ENCODE measurements at regions not wholly inside any gene's neighbourhood (a gene's known extent, or its start where the extent isn't known, plus 50 kb on each side); places are given as distances from the start of the nearest gene placed in this dataset.
"Not testable (repeated sequence)": the region's sequence is repeated elsewhere in the genome, so short reads cannot be mapped to it uniquely, and the experiment has no call there.

GRCh38 chr2:107721178-107721577 lies 105.5 kb upstream of the RGPD4 start:
- H2AFZ ChIP-seq (ENCODE audit: insufficient read depth, low read length, poor library complexity) = no peak overlapping the region
- H3K27ac ChIP-seq (ENCODE audit: low read depth, low read length) = no peak overlapping the region
- no peak overlapping the region for H3K4me3 ChIP-seq (ENCODE audit: low read depth, low read length)
- no peaks in the 10 kb centered on the region for H3K79me1 ChIP-seq (ENCODE audit: low read length)
- H3K9ac ChIP-seq (ENCODE audit: low read length) = no peak overlapping the region
- H4K8ac ChIP-seq (ENCODE audit: low read depth, low read length) = no peak overlapping the region
- H3K4me1 ChIP-seq (ENCODE audit: control insufficient read depth in 1 of 2, insufficient read depth in 2 of 2, low read length in 2 of 2) = no peaks in the 10 kb centered on the region
- no peak overlapping the region for H3K4ac ChIP-seq (ENCODE audit: low read depth, low read length)
- H2BK120ac ChIP-seq (ENCODE audit: insufficient read depth, low read length, poor library complexity) = no peak overlapping the region
- no peak overlapping the region for H4K91ac ChIP-seq (ENCODE audit: low read depth, low read length)
- no peak overlapping the region for H2AK5ac ChIP-seq (ENCODE audit: low read length)
- DNase-seq = no peak
- H3K9me3 ChIP-seq (ENCODE audit: insufficient read depth, low read depth, low read length) = no peaks in the 10 kb centered on the region
- H3K79me2 ChIP-seq (ENCODE audit: control insufficient read depth, insufficient read depth, low read length, poor library complexity) = no peaks in the 10 kb centered on the region
- H3K14ac ChIP-seq (ENCODE audit: low read length) = no peak overlapping the region
- H2BK12ac ChIP-seq (ENCODE audit: low read length) = no peak overlapping the region
- H3K36me3 ChIP-seq (ENCODE audit: control insufficient read depth in 1 of 2, insufficient read depth in 2 of 2, low read length in 2 of 2) = no peaks in the 10 kb centered on the region
- no CpG with 5 or more reads among the region's 3 CpGs for WGBS (ENCODE audit: extremely low coverage, insufficient coverage, insufficient read length)
- no peaks in the 10 kb centered on the region for H3K27me3 ChIP-seq (ENCODE audit: insufficient read depth, low read length)
- H2BK5ac ChIP-seq (ENCODE audit: low read depth, low read length, poor library complexity) = no peak overlapping the region
- no peak overlapping the region for H3K23ac ChIP-seq (ENCODE audit: low read length)
- no peak overlapping the region for H3K18ac ChIP-seq (ENCODE audit: low read length)
- no peak overlapping the region for H4K12ac ChIP-seq (ENCODE audit: low read depth, low read length)
- no peak overlapping the region for H3K4me2 ChIP-seq (ENCODE audit: low read length)

- Histone ChIP-seq H3K9ac (ENCODE audit: low read length) (no peak overlapping the region), H3K4ac (ENCODE audit: low read depth, low read length) (no peak overlapping the region), H3K79me1 (ENCODE audit: low read length) (no peaks in the 10 kb centered on the region), H2AFZ (ENCODE audit: insufficient read depth, low read length, poor library complexity) (no peak overlapping the region), H4K8ac (ENCODE audit: low read depth, low read length) (no peak overlapping the region), H2BK12ac (ENCODE audit: low read length) (no peak overlapping the region), H2BK5ac (ENCODE audit: low read depth, low read length, poor library complexity) (no peak overlapping the region), H3K14ac (ENCODE audit: low read length) (no peak overlapping the region), H3K9me3 (ENCODE audit: insufficient read depth, low read depth, low read length) (no peaks in the 10 kb centered on the region), H2BK120ac (ENCODE audit: insufficient read depth, low read length, poor library complexity) (no peak overlapping the region), H3K79me2 (ENCODE audit: control insufficient read depth, insufficient read depth, low read length, poor library complexity) (no peaks in the 10 kb centered on the region), H3K18ac (ENCODE audit: low read length) (no peak overlapping the region), H4K91ac (ENCODE audit: low read depth, low read length) (no peak overlapping the region), H3K4me1 (ENCODE audit: control insufficient read depth in 1 of 2, insufficient read depth in 2 of 2, low read length in 2 of 2) (no peaks in the 10 kb centered on the region), H4K12ac (ENCODE audit: low read depth, low read length) (no peak overlapping the region), H3K36me3 (ENCODE audit: control insufficient read depth in 1 of 2, insufficient read depth in 2 of 2, low read length in 2 of 2) (no peaks in the 10 kb centered on the region), H3K4me3 (ENCODE audit: low read depth, low read length) (no peak overlapping the region), H2AK5ac (ENCODE audit: low read length) (no peak overlapping the region), H3K27ac (ENCODE audit: low read depth, low read length) (no peak overlapping the region), H3K4me2 (ENCODE audit: low read length) (no peak overlapping the region), H3K27me3 (ENCODE audit: insufficient read depth, low read length) (no peaks in the 10 kb centered on the region), H3K23ac (ENCODE audit: low read length) (no peak overlapping the region)
- no CpG with 5 or more reads among the region's 2 CpGs for WGBS (ENCODE audit: extremely low coverage, insufficient coverage, insufficient read length)
- no peak for DNase-seq
Observed at GRCh38 chr2:107721586-107721985, 105.1 kb upstream of the RGPD4 start.

- not testable (repeated sequence) for H3K9ac ChIP-seq (ENCODE audit: low read length); H2AK5ac ChIP-seq (ENCODE audit: low read length); H3K23ac ChIP-seq (ENCODE audit: low read length); H4K12ac ChIP-seq (ENCODE audit: low read depth, low read length); H3K27ac ChIP-seq (ENCODE audit: low read depth, low read length); H3K18ac ChIP-seq (ENCODE audit: low read length); H3K9me3 ChIP-seq (ENCODE audit: insufficient read depth, low read depth, low read length); H3K4me3 ChIP-seq (ENCODE audit: low read depth, low read length); H3K14ac ChIP-seq (ENCODE audit: low read length); H4K8ac ChIP-seq (ENCODE audit: low read depth, low read length); H3K79me1 ChIP-seq (ENCODE audit: low read length); H3K4me2 ChIP-seq (ENCODE audit: low read length); H2BK120ac ChIP-seq (ENCODE audit: insufficient read depth, low read length, poor library complexity); H3K27me3 ChIP-seq (ENCODE audit: insufficient read depth, low read length); H2AFZ ChIP-seq (ENCODE audit: insufficient read depth, low read length, poor library complexity); H3K4ac ChIP-seq (ENCODE audit: low read depth, low read length); H3K36me3 ChIP-seq (ENCODE audit: control insufficient read depth in 1 of 2, insufficient read depth in 2 of 2, low read length in 2 of 2); H2BK12ac ChIP-seq (ENCODE audit: low read length); H2BK5ac ChIP-seq (ENCODE audit: low read depth, low read length, poor library complexity); H3K79me2 ChIP-seq (ENCODE audit: control insufficient read depth, insufficient read depth, low read length, poor library complexity); H4K91ac ChIP-seq (ENCODE audit: low read depth, low read length); DNase-seq; H3K4me1 ChIP-seq (ENCODE audit: control insufficient read depth in 1 of 2, insufficient read depth in 2 of 2, low read length in 2 of 2)
- WGBS (ENCODE audit: extremely low coverage, insufficient coverage, insufficient read length) = no CpG with 5 or more reads among the region's 1 CpG
Observed at GRCh38 chr2:107725824-107726223, 100.9 kb upstream of the RGPD4 start.

DNA sequence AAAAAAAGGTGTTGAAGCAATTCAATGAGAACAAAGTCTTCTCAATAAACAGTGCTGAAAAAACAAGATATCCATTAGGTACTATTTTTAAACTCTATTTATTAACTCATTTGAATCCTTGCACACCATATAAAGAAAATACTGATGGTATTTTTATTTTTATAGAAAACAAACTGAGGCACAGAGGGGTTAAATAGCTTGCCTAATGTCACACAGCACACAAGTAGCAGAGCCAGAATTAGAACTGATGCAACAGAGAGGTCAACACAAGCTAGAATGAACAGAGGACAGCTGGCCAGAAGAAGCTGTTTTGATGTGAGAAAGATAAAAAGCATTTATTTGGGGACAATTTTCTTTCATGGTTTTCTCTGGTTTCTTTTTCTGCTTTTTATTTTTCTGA lies 99.4 kb upstream of the RGPD4 start:
- H2BK120ac ChIP-seq (ENCODE audit: insufficient read depth, low read length, poor library complexity) = no peak overlapping the region
- no peaks in the 10 kb centered on the region for H3K9me3 ChIP-seq (ENCODE audit: insufficient read depth, low read depth, low read length)
- H2AK5ac ChIP-seq (ENCODE audit: low read length) = no peak overlapping the region
- no peaks in the 10 kb centered on the region for H3K4me1 ChIP-seq (ENCODE audit: control insufficient read depth in 1 of 2, insufficient read depth in 2 of 2, low read length in 2 of 2)
- no peaks in the 10 kb centered on the region for H3K36me3 ChIP-seq (ENCODE audit: control insufficient read depth in 1 of 2, insufficient read depth in 2 of 2, low read length in 2 of 2)
- no peak overlapping the region for H4K12ac ChIP-seq (ENCODE audit: low read depth, low read length)
- no peak overlapping the region for H3K4me2 ChIP-seq (ENCODE audit: low read length)
- no peak overlapping the region for H2BK5ac ChIP-seq (ENCODE audit: low read depth, low read length, poor library complexity)
- H3K4me3 ChIP-seq (ENCODE audit: low read depth, low read length) = no peak overlapping the region
- no peak overlapping the region for H2AFZ ChIP-seq (ENCODE audit: insufficient read depth, low read length, poor library complexity)
- H4K8ac ChIP-seq (ENCODE audit: low read depth, low read length) = no peak overlapping the region
- H3K23ac ChIP-seq (ENCODE audit: low read length) = no peak overlapping the region
- no peak overlapping the region for H3K14ac ChIP-seq (ENCODE audit: low read length)
- no peak overlapping the region for H3K18ac ChIP-seq (ENCODE audit: low read length)
- H3K27ac ChIP-seq (ENCODE audit: low read depth, low read length) = no peak overlapping the region
- no peak overlapping the region for H2BK12ac ChIP-seq (ENCODE audit: low read length)
- no peak overlapping the region for H4K91ac ChIP-seq (ENCODE audit: low read depth, low read length)
- no peak overlapping the region for H3K9ac ChIP-seq (ENCODE audit: low read length)
- no peak overlapping the region for H3K4ac ChIP-seq (ENCODE audit: low read depth, low read length)
- H3K79me1 ChIP-seq (ENCODE audit: low read length) = no peaks in the 10 kb centered on the region
- no peak for DNase-seq
- H3K27me3 ChIP-seq (ENCODE audit: insufficient read depth, low read length) = no peaks in the 10 kb centered on the region
- no peaks in the 10 kb centered on the region for H3K79me2 ChIP-seq (ENCODE audit: control insufficient read depth, insufficient read depth, low read length, poor library complexity)

DNA sequence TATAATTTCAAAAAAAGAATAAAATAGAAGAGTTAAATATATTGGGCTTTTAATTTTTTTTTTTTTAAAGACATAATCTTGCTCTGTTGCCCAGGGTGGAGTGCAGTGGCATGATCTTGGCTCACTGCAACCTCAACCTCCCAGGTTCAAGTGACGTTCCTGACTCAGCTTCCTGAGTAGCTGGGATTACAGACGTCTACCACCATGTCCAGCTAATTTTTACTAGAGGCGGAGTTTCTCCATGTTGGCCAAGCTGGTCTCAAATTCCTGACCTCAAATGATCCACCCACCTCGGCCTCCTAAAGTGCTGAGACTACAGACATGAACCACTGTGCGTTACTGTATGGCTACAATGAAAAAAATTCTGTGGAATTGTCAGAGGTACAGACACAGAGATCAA lies 98.1 kb upstream of the RGPD4 start:
- Histone ChIP-seq H3K4me1 (ENCODE audit: control insufficient read depth in 1 of 2, insufficient read depth in 2 of 2, low read length in 2 of 2) (no peaks in the 10 kb centered on the region), H2BK120ac (ENCODE audit: insufficient read depth, low read length, poor library complexity) (no peak overlapping the region), H3K4ac (ENCODE audit: low read depth, low read length) (no peak overlapping the region), H2BK12ac (ENCODE audit: low read length) (no peak overlapping the region), H4K91ac (ENCODE audit: low read depth, low read length) (no peak overlapping the region), H3K36me3 (ENCODE audit: control insufficient read depth in 1 of 2, insufficient read depth in 2 of 2, low read length in 2 of 2) (no peaks in the 10 kb centered on the region), H2AFZ (ENCODE audit: insufficient read depth, low read length, poor library complexity) (no peak overlapping the region), H3K79me2 (ENCODE audit: control insufficient read depth, insufficient read depth, low read length, poor library complexity) (no peaks in the 10 kb centered on the region), H3K9me3 (ENCODE audit: insufficient read depth, low read depth, low read length) (no peaks in the 10 kb centered on the region), H2AK5ac (ENCODE audit: low read length) (no peak overlapping the region), H3K18ac (ENCODE audit: low read length) (no peak overlapping the region), H4K8ac (ENCODE audit: low read depth, low read length) (no peak overlapping the region), H3K27ac (ENCODE audit: low read depth, low read length) (no peak overlapping the region), H3K27me3 (ENCODE audit: insufficient read depth, low read length) (no peaks in the 10 kb centered on the region), H3K4me2 (ENCODE audit: low read length) (no peak overlapping the region), H3K79me1 (ENCODE audit: low read length) (no peaks in the 10 kb centered on the region), H3K23ac (ENCODE audit: low read length) (no peak overlapping the region), H4K12ac (ENCODE audit: low read depth, low read length) (no peak overlapping the region), H3K9ac (ENCODE audit: low read length) (no peak overlapping the region), H2BK5ac (ENCODE audit: low read depth, low read length, poor library complexity) (no peak overlapping the region), H3K4me3 (ENCODE audit: low read depth, low read length) (no peak overlapping the region), H3K14ac (ENCODE audit: low read length) (no peak overlapping the region)
- WGBS (ENCODE audit: extremely low coverage, insufficient coverage, insufficient read length) = no CpG with 5 or more reads among the region's 5 CpGs
- peak in 1 of 2 donors; percentile 13 for DNase-seq

All from trophoblast cell (in vitro differentiated cells and primary cell).